Stimulated activated CD4-positive, alpha-beta T cell treated with anti-CD3 and anti-CD28 coated beads, Interleukin-4, amount 100 ng/mL, for 48 hours (primary cell): ENCODE measurements at regions not wholly inside any gene's neighbourhood (a gene's known extent, or its start where the extent isn't known, plus 50 kb on each side); places are given as distances from the start of the nearest gene placed in this dataset.

Experiments used
- DNase-seq, 2 donors: peaks; one replicate each; pipeline ENCODE4 v3.0.0-alpha.2; 2020; ENCODE audit warnings: low read depth in 2 of 2

GRCh38 chr1:13968361-13968760 is 268.4 kb downstream of the PRDM2 start:
- DNase-seq, result no peak

DNA sequence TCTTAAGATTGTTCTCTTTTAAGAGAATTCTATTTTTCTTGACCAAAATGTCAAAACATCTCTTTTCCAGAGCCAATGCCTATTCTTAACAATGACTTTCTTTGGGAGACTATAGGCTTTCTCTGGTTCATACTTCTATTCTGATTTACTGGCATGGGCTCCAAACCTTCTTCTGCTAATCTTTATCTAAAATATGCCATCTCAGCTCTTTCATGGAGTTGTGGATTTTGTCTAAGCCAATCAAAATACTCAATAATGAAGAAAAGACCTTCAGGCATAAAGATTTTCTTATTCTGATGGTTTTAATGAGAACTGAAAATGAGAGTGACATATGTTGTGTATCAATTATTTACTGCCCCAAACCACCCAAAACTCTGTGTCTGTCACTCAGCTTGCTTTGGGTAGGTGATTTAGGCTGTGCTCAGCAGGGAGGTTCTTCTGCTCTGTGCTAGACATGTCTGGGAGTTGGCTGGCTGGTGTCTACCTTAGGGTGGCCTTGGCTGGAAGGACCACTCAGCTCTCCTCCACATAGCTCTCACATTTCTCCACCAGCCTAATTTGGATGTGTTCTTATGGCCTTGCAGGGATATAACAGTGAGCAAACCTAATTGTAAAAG is 270.8 kb downstream of the PRDM2 start:
- no peak for DNase-seq

DNA sequence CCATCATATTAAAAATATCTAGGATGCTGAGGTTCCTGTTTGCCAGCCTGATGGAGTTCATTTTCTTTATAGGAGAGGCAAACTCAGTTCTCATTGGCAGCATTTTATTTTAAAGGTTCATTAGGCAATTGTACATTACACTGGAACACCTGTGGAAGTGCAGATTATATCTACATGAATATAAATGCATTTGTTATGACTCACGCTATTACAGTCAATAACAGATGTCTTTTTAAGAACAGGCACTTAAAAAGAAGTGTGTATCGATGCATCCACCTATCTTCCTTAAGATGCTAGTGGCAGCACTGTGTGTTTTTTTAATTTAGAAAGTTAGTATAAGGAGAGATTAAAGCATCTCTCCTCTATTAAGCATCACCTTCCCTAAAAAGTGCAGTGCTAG is 276.5 kb downstream of the PRDM2 start:
- DNase-seq, result no peak

DNA sequence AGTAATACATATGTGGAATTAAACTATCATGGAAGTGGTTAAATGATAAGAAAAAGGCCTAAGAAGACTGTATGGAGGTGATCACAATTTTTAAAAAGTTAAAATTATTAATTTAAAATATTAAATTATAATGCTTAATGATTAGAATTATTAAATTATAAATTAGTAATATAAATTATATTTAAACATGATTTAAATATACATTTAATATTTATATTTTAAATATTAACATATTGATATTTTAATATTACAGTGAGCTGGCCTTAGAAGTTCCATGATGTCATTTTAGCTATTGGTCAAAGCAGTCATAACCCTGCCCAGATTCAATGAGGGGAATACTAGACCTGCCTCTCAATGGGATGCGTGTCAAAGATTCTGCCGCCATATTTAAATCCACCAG is 281.2 kb downstream of the PRDM2 start:
- no peak for DNase-seq

DNA sequence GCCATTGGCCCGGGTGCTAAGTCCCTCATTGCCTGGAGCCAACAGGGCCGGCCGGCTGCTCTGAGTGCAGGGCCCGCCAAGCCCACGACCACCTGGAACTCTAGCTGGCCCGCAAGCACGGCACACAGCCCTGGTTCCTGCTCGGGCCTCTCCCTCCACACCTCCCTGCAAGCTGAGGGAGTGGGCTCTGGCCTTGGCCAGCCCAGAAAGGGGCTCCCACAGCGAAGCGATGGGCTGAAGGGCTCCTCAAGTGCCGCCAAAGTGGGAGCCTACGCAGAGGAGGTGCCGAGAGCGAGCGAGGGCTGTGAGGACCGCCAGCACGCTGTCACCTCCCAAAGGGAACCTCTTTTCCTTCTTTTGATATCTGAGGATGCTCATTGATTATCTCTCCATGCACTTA is 283.4 kb downstream of the PRDM2 start:
- DNase-seq, result no peak

- DNase-seq, result no peak
Observed at GRCh38 chr1:13990939-13991338, 291.0 kb downstream of the PRDM2 start.

DNA sequence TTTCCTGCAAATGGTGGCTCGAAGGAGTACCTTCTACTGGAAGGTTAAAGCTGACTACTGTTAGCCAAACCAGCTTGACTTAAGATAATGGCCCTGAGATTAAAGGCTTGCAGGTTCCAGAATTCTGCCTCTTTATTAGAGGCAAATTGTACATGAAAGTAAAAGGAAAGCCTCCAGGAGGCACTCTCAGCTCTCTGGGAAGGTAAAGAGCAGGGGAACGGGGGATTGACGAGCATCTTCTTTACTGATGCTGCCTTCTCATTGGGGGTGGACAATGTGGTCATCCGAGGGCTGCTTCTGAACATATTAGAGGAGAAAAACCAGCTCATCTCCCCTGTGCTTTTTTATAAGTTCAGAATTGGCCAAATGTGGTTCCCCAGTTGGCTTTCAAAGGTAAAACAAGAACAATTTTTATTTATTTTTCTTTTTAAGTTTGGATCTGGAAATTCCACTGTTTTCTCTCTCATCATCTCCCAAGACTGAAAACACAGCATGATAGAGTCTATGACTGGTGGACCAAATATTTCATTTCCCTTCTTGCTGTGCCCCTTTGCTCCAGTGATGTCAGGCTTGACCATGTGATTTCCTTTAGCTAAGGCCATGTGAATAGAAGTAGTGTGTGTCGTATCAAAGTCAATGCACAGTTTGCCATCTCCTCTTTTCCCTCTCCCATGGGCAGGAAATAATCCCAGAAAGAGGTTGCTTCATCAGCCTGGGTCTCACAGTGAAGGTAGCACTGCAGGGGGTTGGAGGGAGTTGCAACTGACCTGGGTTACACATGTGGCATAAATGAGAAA is 292.7 kb downstream of the PRDM2 start:
- no peak for DNase-seq

DNA sequence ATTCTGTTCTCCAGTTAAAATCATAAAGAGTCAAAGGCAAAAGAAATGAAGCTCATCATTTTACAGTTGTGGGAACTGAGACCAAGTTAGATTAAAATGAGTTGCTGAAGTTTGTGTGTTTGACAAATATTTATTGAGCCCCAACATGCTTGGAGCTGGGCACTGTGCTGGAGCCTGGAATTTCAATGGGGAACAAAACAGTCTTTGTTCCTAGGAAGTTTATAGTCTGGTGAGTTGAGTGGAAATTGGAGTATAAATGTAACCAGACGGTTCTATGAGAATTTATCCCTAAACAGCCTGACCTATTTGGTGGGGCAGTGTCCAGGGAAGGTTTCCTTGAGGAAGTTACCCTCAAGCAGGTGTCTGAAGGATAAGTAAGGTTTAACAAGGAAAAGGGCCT is 294.4 kb downstream of the PRDM2 start:
- DNase-seq, result no peak

DNA sequence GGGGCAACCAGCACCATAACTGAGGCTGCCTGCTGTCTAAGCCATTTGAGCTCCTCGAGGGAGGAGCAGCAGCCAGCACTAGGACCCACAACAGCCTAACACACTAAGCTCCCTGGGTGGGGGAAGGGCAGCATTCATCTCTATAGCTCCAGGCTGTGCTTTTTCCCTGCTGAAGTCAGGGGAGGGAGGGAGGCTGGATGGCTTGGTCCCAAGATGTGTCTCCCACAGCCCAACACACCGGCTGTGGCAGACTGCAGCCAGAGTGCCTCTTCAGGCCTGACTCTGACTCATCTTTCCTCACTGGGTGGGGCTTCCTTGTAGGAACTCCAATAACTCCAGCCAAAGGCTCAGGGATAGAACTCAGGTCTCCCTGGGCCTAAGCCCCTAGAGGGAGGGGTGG is 296.3 kb downstream of the PRDM2 start:
- no peak for DNase-seq

- no peak for DNase-seq
Observed at GRCh38 chr1:14003552-14003951, 303.6 kb downstream of the PRDM2 start.

- no peak for DNase-seq
Observed at GRCh38 chr1:14009582-14009981, 309.6 kb downstream of the PRDM2 start.

DNA sequence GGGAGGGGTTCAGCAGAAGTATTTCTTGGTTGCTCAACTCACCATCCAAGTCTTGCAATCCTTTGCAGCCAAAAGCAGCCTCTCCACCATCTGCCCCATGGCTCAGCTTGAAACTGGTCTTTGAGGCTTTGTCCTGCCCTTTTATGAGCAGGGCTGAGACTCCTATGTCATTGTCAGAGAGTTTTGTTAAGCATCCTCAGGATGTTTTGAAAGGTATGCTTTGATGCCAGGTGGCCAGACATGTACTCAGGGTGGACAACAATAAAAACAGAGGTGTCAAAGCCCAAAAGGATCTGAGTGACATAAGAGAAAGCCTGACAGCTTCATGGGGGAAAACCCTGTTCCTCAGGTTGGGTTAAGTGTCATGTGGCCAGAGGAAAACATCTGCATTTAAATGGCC is 310.5 kb downstream of the PRDM2 start:
- no peak for DNase-seq

DNA sequence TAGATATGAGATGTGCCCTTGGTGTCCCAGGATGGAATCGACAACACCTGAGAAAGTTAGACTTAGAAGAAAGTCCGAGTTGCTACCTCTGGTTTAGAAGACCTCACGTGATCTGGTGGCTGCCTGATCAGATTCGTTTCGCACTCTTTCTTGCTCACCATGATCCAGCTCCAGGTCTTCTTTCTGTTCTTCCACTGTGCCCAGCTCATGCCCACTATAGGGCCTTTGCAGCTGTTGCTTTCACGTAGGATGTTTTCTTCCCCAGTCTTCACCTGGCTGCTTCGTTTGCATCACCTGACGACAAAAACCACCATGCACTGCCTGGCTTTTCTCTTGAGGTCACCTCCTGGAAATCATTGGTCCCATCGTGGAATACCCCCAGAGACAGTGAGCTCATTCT is 311.1 kb downstream of the PRDM2 start:
- no peak for DNase-seq

DNA sequence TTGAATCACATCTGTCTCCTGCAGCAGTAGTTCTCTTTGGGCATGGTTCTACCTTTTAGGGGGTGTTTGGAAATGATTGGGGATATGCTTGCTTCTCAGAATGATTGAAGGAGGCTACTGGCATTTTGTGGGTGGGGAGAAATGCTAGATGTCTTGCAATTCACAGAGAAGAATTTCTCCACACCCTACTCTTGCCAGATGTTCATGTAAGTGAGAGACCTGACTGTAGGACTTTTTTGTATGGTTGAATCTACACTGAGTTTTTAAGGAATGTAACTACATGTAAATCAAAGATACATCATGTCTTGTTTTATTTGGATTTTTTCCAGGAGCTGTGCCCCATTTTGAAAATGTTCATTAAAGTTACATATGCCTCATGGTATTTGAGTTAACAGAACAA is 311.9 kb downstream of the PRDM2 start:
- no peak for DNase-seq

- no peak for DNase-seq
Observed at GRCh38 chr1:14014929-14015328, 314.9 kb downstream of the PRDM2 start.

DNA sequence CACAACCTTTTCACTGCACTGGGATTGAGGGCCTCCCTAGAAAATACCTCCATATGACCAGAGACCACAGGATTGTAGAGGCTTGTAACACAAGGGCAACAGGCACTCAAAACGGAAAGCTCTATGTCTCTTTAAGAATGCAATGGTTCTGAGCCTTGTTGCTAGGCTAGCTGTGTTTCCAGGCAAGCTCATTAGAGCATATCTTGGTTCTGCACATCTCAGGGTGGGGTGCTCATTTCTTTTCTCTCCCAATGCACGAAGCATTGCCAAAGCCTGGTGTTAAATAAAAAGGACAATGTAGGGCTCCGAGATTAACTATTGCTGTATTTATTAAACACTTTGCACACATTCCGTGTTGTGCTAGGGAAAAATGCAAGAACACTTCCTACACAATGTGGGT is 315.9 kb downstream of the PRDM2 start:
- no peak for DNase-seq

GRCh38 chr1:14017531-14017961 is 317.6 kb downstream of the PRDM2 start:
- no peak for DNase-seq

DNA sequence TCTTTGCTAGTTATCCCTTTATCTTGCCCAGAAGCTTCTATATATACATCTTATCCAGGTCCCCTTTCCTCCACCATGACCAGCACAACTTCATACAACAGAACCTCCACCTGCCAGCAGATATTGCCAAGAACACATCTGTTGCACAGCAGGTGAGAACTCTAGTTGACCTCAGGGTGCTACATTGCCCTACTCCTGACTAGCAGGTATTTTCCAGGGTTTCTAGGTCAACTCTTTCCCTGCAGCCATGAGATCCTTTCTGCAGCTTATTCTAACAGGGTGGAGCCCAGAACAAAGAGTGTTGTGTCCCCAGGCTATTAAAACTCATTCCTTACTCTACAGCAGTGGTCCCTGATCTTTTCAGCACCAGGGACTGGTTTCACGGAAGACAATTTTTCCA is 319.5 kb downstream of the PRDM2 start:
- DNase-seq, result no peak

DNA sequence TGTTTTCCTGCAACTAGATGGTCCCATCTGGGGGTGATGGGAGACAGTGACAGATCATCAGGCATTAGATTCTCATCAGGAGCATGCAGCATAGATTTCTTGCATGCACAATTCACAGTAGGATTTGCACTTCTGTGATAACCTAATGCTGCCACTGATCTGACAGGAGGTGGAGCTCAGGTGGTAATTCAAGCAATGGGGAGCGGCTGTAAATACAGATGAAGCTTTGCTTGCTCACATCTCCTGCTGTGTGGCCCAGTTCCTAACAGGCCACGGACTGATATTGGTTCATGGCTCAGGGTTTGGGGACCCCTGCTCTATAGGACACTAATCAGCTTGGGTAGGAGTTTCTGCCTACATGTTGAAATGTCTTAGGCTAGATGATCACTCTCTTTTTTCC is 320.0 kb downstream of the PRDM2 start:
- no peak for DNase-seq

GRCh38 chr1:14027099-14027498 is 327.1 kb downstream of the PRDM2 start:
- DNase-seq, result no peak

- no peak for DNase-seq
Observed at GRCh38 chr1:14031461-14031860, 331.5 kb downstream of the PRDM2 start.

DNA sequence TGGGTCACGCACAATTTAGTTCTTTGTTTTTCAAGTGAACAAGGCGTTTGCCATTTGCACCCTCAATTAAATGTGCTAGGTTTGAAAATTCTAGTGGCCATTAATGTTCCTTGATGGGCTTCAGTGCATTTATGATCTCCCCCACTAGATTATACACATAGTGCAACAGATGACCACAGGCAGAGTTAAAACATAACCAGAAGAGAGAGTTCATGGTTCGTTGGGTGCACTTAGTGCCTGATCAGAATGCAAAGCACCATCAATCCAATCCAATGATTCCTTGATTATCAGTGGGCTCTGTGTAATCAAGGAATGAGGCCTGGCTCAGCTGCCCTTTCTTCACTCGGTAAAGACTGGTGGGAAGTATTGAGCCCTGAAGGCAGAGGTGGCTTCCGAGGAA is 334.5 kb downstream of the PRDM2 start:
- no peak for DNase-seq

- DNase-seq, result no peak
Observed at GRCh38 chr1:14037101-14037847, 337.3 kb downstream of the PRDM2 start.
